ENCODE measurements at regions not wholly inside any gene's neighbourhood (a gene's known extent, or its start where the extent isn't known, plus 50 kb on each side); places are given as distances from the start of the nearest gene placed in this dataset.

- H3K27ac Mint-ChIP-seq, result no peak overlapping the region
- no peaks in the 10 kb centered on the region for H3K36me3 Mint-ChIP-seq
- no peaks in the 10 kb centered on the region for H3K27me3 Mint-ChIP-seq
- no peaks in the 10 kb centered on the region for H3K4me1 Mint-ChIP-seq
- no peaks in the 10 kb centered on the region for H3K9me3 Mint-ChIP-seq
- no peak overlapping the region for H3K4me3 Mint-ChIP-seq
These were observed 301.4 kb upstream of the SYT4 start for GRCh38 chr18:43578706-43579105.

GRCh38 chr18:43581936-43582519 lies 304.7 kb upstream of the SYT4 start:
- H3K36me3 Mint-ChIP-seq, result no peaks in the 10 kb centered on the region
- H3K27ac Mint-ChIP-seq, result no peak overlapping the region
- no peaks in the 10 kb centered on the region for H3K27me3 Mint-ChIP-seq
- no peaks in the 10 kb centered on the region for H3K4me1 Mint-ChIP-seq
- no peak overlapping the region for H3K4me3 Mint-ChIP-seq
- H3K9me3 Mint-ChIP-seq, result no peaks in the 10 kb centered on the region

GRCh38 chr18:43587538-43588153 lies 310.4 kb upstream of the SYT4 start:
- H3K36me3 Mint-ChIP-seq, result no peaks in the 10 kb centered on the region
- H3K9me3 Mint-ChIP-seq, result no peaks in the 10 kb centered on the region
- H3K27ac Mint-ChIP-seq, result no peak overlapping the region
- no peaks in the 10 kb centered on the region for H3K27me3 Mint-ChIP-seq
- no peak overlapping the region for H3K4me3 Mint-ChIP-seq
- no peaks in the 10 kb centered on the region for H3K4me1 Mint-ChIP-seq

- H3K4me3 Mint-ChIP-seq, result no peak overlapping the region
- H3K4me1 Mint-ChIP-seq, result no peaks in the 10 kb centered on the region
- H3K27me3 Mint-ChIP-seq, result no peaks in the 10 kb centered on the region
- no peak overlapping the region for H3K27ac Mint-ChIP-seq
- H3K9me3 Mint-ChIP-seq, result no peaks in the 10 kb centered on the region
- no peaks in the 10 kb centered on the region for H3K36me3 Mint-ChIP-seq
These were observed 311.5 kb upstream of the SYT4 start for GRCh38 chr18:43588838-43589237.

- no peak overlapping the region for H3K27ac Mint-ChIP-seq
- no peaks in the 10 kb centered on the region for H3K27me3 Mint-ChIP-seq
- H3K9me3 Mint-ChIP-seq, result no peaks in the 10 kb centered on the region
- H3K36me3 Mint-ChIP-seq, result no peaks in the 10 kb centered on the region
- H3K4me3 Mint-ChIP-seq, result no peak overlapping the region
- no peaks in the 10 kb centered on the region for H3K4me1 Mint-ChIP-seq
These were observed 312.4 kb upstream of the SYT4 start for GRCh38 chr18:43589611-43590151.

- Mint-ChIP-seq H3K27ac (no peak overlapping the region), H3K9me3 (no peaks in the 10 kb centered on the region), H3K36me3 (no peaks in the 10 kb centered on the region), H3K27me3 (peaks cover 1% of the 10 kb centered on the region), H3K4me3 (no peak overlapping the region), H3K4me1 (no peaks in the 10 kb centered on the region)
These were observed 313.1 kb upstream of the SYT4 start for GRCh38 chr18:43590182-43590903.

GRCh38 chr18:43592269-43592668 lies 315.0 kb upstream of the SYT4 start:
- no peaks in the 10 kb centered on the region for H3K4me1 Mint-ChIP-seq
- no peaks in the 10 kb centered on the region for H3K9me3 Mint-ChIP-seq
- no peaks in the 10 kb centered on the region for H3K36me3 Mint-ChIP-seq
- peaks cover 2% of the 10 kb centered on the region for H3K27me3 Mint-ChIP-seq
- no peak overlapping the region for H3K27ac Mint-ChIP-seq
- H3K4me3 Mint-ChIP-seq, result no peak overlapping the region

- H3K27me3 Mint-ChIP-seq, result peaks cover 2% of the 10 kb centered on the region
- H3K4me1 Mint-ChIP-seq, result no peaks in the 10 kb centered on the region
- no peaks in the 10 kb centered on the region for H3K9me3 Mint-ChIP-seq
- no peak overlapping the region for H3K4me3 Mint-ChIP-seq
- no peaks in the 10 kb centered on the region for H3K36me3 Mint-ChIP-seq
- no peak overlapping the region for H3K27ac Mint-ChIP-seq
These were observed 318.9 kb upstream of the SYT4 start for GRCh38 chr18:43596105-43596712.

- peaks cover 1% of the 10 kb centered on the region for H3K27me3 Mint-ChIP-seq
- H3K4me1 Mint-ChIP-seq, result no peaks in the 10 kb centered on the region
- H3K4me3 Mint-ChIP-seq, result no peak overlapping the region
- H3K9me3 Mint-ChIP-seq, result peaks cover 7% of the 10 kb centered on the region
- no peak overlapping the region for H3K27ac Mint-ChIP-seq
- H3K36me3 Mint-ChIP-seq, result no peaks in the 10 kb centered on the region
These were observed 324.1 kb upstream of the SYT4 start for GRCh38 chr18:43601432-43601831.

- no peak overlapping the region for H3K4me3 Mint-ChIP-seq
- H3K9me3 Mint-ChIP-seq, result peaks cover 9% of the 10 kb centered on the region
These were observed 327.9 kb upstream of the SYT4 start for GRCh38 chr18:43605224-43605623.

GRCh38 chr18:43606795-43607194 lies 329.5 kb upstream of the SYT4 start:
- Mint-ChIP-seq H3K9me3 (peaks cover 9% of the 10 kb centered on the region), H3K27me3 (no peaks in the 10 kb centered on the region), H3K4me1 (no peaks in the 10 kb centered on the region), H3K36me3 (no peaks in the 10 kb centered on the region), H3K4me3 (no peak overlapping the region), H3K27ac (no peak overlapping the region)

More at GRCh38 chr18:43605224-43605623, 327.9 kb upstream of the SYT4 start:
- Mint-ChIP-seq H3K27ac (no peak overlapping the region), H3K36me3 (no peaks in the 10 kb centered on the region), H3K4me1 (no peaks in the 10 kb centered on the region), H3K27me3 (no peaks in the 10 kb centered on the region)

- Mint-ChIP-seq H3K36me3 (no peaks in the 10 kb centered on the region), H3K4me1 (no peaks in the 10 kb centered on the region), H3K27ac (no peak overlapping the region), H3K4me3 (no peak overlapping the region), H3K27me3 (no peaks in the 10 kb centered on the region), H3K9me3 (no peaks in the 10 kb centered on the region)
These were observed 343.6 kb upstream of the SYT4 start for GRCh38 chr18:43620936-43621335.

- H3K4me1 Mint-ChIP-seq, result no peaks in the 10 kb centered on the region
- H3K36me3 Mint-ChIP-seq, result no peaks in the 10 kb centered on the region
- H3K27ac Mint-ChIP-seq, result no peak overlapping the region
- H3K27me3 Mint-ChIP-seq, result no peaks in the 10 kb centered on the region
- no peaks in the 10 kb centered on the region for H3K9me3 Mint-ChIP-seq
- no peak overlapping the region for H3K4me3 Mint-ChIP-seq
These were observed 344.7 kb upstream of the SYT4 start for GRCh38 chr18:43622024-43622423.

- Mint-ChIP-seq H3K27me3 (no peaks in the 10 kb centered on the region), H3K4me1 (no peaks in the 10 kb centered on the region), H3K36me3 (no peaks in the 10 kb centered on the region), H3K27ac (no peak overlapping the region), H3K9me3 (no peaks in the 10 kb centered on the region), H3K4me3 (no peak overlapping the region)
These were observed 348.3 kb upstream of the SYT4 start for GRCh38 chr18:43625582-43625981.

GRCh38 chr18:43627848-43628530 lies 350.7 kb upstream of the SYT4 start:
- H3K4me3 Mint-ChIP-seq, result no peak overlapping the region
- no peaks in the 10 kb centered on the region for H3K36me3 Mint-ChIP-seq
- H3K4me1 Mint-ChIP-seq, result no peaks in the 10 kb centered on the region
- no peaks in the 10 kb centered on the region for H3K27me3 Mint-ChIP-seq
- no peaks in the 10 kb centered on the region for H3K9me3 Mint-ChIP-seq
- no peak overlapping the region for H3K27ac Mint-ChIP-seq
